ENCODE measurements at regions not wholly inside any gene's neighbourhood (a gene's known extent, or its start where the extent isn't known, plus 50 kb on each side); places are given as distances from the start of the nearest gene placed in this dataset.

DNA sequence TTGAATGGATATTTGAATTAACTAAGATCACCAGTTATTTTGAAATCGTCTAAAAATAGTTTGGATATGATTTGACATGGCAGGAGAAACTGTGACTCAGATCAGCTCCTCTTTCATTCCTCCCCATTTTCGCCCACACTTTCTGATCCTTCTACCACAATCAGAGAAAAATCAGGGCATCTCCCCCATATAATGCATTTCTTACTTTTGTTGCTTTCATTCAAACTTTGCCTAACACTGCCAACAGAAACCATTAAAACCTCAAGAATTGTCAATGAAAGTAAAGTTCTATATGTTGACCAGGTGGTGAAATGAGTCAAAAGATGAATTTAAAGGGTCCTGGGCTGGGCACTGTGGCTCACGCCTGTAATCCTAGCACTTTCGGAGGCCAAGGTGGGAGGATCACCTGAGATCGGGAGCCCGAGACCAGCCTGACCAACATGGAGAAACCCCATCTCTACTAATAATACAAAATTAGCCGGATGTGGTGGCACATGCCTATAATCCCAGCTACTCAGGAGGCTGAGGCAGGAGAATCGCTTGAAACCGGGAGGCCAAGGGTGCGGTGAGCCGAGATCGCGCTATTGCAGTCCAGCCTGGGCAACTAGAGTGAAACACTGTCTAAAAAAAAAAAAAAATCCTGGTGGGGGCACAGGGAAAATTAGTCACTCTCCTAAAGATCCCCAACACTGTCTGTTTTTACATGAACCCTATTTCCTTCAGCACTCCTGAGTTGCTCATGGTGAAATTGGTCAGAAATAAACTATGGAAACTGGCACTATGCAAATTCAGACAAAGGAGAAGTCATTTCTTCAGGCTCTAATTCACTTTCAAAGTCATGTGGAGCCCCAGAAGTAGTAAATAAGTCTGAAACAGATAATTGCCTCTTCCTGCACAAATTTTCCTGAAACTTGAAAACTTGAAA lies 122.8 kb upstream of the NOCT start:
- H3K9me3 ChIP-seq (ENCODE audit: control insufficient read depth in 4 of 4, insufficient read depth in 3 of 4, low read length in 3 of 4): no peaks in the 10 kb centered on the region
- H3K4me3 ChIP-seq: no peak overlapping the region
- no peaks in the 10 kb centered on the region for H3K27me3 ChIP-seq (ENCODE audit: control insufficient read depth in 3 of 3, insufficient read depth in 3 of 3, low read length in 2 of 3)
- TF ChIP-seq CTCF (IDR thresholded peaks at IDR 0.05; ENCODE audit: control extremely low read depth, extremely low read depth): no peak
- H3K4me1 ChIP-seq (ENCODE audit: control insufficient read depth in 5 of 5, insufficient read depth in 5 of 5, low read length in 5 of 5): peaks cover 0 to 4% (median 0%) of the 10 kb centered on the region in 5 donors
- ATAC-seq (ENCODE audit: insufficient read depth, low FRiP score) (no peak), DNase-seq (no peak)
- H3K9ac ChIP-seq (ENCODE audit: insufficient read depth in 1 of 2, low read length in 2 of 2): no peak overlapping the region
- WGBS, 2 donors: 95% methylated on average over 13 of the region's 13 CpGs
- no peak overlapping the region for H3K27ac ChIP-seq (ENCODE audit: low read depth in 1 of 2, low read length in 1 of 2)
- no peaks in the 10 kb centered on the region for H3K36me3 ChIP-seq (ENCODE audit: control insufficient read depth in 4 of 4, insufficient read depth in 4 of 4, low read length in 4 of 4)

- H3K9ac ChIP-seq (ENCODE audit: insufficient read depth in 1 of 2, low read length in 2 of 2): no peak overlapping the region
- no peak for TF ChIP-seq CTCF (IDR thresholded peaks at IDR 0.05; ENCODE audit: control extremely low read depth, extremely low read depth)
- no peak for ATAC-seq (ENCODE audit: insufficient read depth, low FRiP score)
- peaks cover 0 to 4% (median 0%) of the 10 kb centered on the region in 5 donors for H3K4me1 ChIP-seq (ENCODE audit: control insufficient read depth in 5 of 5, insufficient read depth in 5 of 5, low read length in 5 of 5)
- DNase-seq: no peak
- H3K4me3 ChIP-seq: no peak overlapping the region
- H3K27ac ChIP-seq (ENCODE audit: low read depth in 1 of 2, low read length in 1 of 2): no peak overlapping the region
- no peaks in the 10 kb centered on the region for H3K36me3 ChIP-seq (ENCODE audit: control insufficient read depth in 4 of 4, insufficient read depth in 4 of 4, low read length in 4 of 4)
- H3K9me3 ChIP-seq (ENCODE audit: control insufficient read depth in 4 of 4, insufficient read depth in 3 of 4, low read length in 3 of 4): no peaks in the 10 kb centered on the region
- H3K27me3 ChIP-seq (ENCODE audit: control insufficient read depth in 3 of 3, insufficient read depth in 3 of 3, low read length in 2 of 3): no peaks in the 10 kb centered on the region
- WGBS, 2 donors: 68 to 79% methylated on average over 6 of the region's 6 CpGs
These were observed 124.0 kb upstream of the NOCT start for GRCh38 chr4:138891631-138892031.

GRCh38 chr4:138890891-138891570 lies 124.5 kb upstream of the NOCT start:
- no peak overlapping the region for H3K27ac ChIP-seq (ENCODE audit: low read depth in 1 of 2, low read length in 1 of 2)
- no peak for DNase-seq
- H3K4me3 ChIP-seq: no peak overlapping the region
- no peak overlapping the region for H3K9ac ChIP-seq (ENCODE audit: insufficient read depth in 1 of 2, low read length in 2 of 2)
- H3K36me3 ChIP-seq (ENCODE audit: control insufficient read depth in 4 of 4, insufficient read depth in 4 of 4, low read length in 4 of 4): no peaks in the 10 kb centered on the region
- WGBS, 2 donors: 68 to 76% methylated on average over 14 of the region's 14 CpGs
- no peaks in the 10 kb centered on the region for H3K9me3 ChIP-seq (ENCODE audit: control insufficient read depth in 4 of 4, insufficient read depth in 3 of 4, low read length in 3 of 4)
- no peak for TF ChIP-seq CTCF (IDR thresholded peaks at IDR 0.05; ENCODE audit: control extremely low read depth, extremely low read depth)
- ATAC-seq (ENCODE audit: insufficient read depth, low FRiP score): no peak
- peaks cover 0 to 4% (median 0%) of the 10 kb centered on the region in 5 donors for H3K4me1 ChIP-seq (ENCODE audit: control insufficient read depth in 5 of 5, insufficient read depth in 5 of 5, low read length in 5 of 5)
- H3K27me3 ChIP-seq (ENCODE audit: control insufficient read depth in 3 of 3, insufficient read depth in 3 of 3, low read length in 2 of 3): no peaks in the 10 kb centered on the region
